Fibroblast of lung (primary cell): ENCODE measurements at regions not wholly inside any gene's neighbourhood (a gene's known extent, or its start where the extent isn't known, plus 50 kb on each side); places are given as distances from the start of the nearest gene placed in this dataset.

Experiments used
- CTCF ChIP-seq, 2 donors: IDR thresholded peaks in 1 of 2; conservative IDR thresholded peaks in 1 of 2; 1 replicate in 1 of 2; 2 replicates in 1 of 2; pipeline ENCODE4 v1.5.1; 2011 to 2012; ENCODE audit warnings: low read length in 2 of 2, control low read depth in 1 of 2, inconsistent platforms in 1 of 2, low read depth in 1 of 2, mild to moderate bottlenecking in 1 of 2
- EZH2 ChIP-seq: IDR thresholded peaks from 2 replicates; pipeline ENCODE4 v1.5.1; 2012; ENCODE audit warnings: low read length, control low read depth, mild to moderate bottlenecking; ENCODE audit errors: missing control alignments

- no peak for TF ChIP-seq CTCF (conservative IDR thresholded peaks at IDR 0.05 in 1 of 2, IDR thresholded peaks at IDR 0.05 in 1 of 2; ENCODE audit: low read depth in 1 of 2, low read length in 2 of 2)
- TF ChIP-seq EZH2 = no peak
Measured at GRCh38 chr12:28645436-28645835, 455.2 kb downstream of the CCDC91 start.
